Effector memory CD4-positive, alpha-beta T cell (primary cell): ENCODE measurements at regions not wholly inside any gene's neighbourhood (a gene's known extent, or its start where the extent isn't known, plus 50 kb on each side); places are given as distances from the start of the nearest gene placed in this dataset.
"Not testable (repeated sequence)": the region's sequence is repeated elsewhere in the genome, so short reads cannot be mapped to it uniquely, and the experiment has no call there.

ENCODE experiments used
- DNase-seq, 3 donors: peaks; one replicate each; pipeline ENCODE4 v3.0.0-alpha.2; 2020
- H3K27ac ChIP-seq: 2 replicates; pipeline ENCODE4 v1.7.0; 2013; ENCODE audit warnings: mild to moderate bottlenecking, low read length, moderate library complexity; ENCODE audit not compliant: insufficient read depth, poor library complexity, severe bottlenecking
- H3K27me3 ChIP-seq: replicated peaks from 2 replicates; pipeline ENCODE4 v1.7.0; 2013; ENCODE audit warnings: mild to moderate bottlenecking, low read length; ENCODE audit not compliant: insufficient read depth, control insufficient read depth, poor library complexity, severe bottlenecking
- H3K36me3 ChIP-seq: 2 replicates; pipeline ENCODE4 v1.7.0; 2013; ENCODE audit warnings: mild to moderate bottlenecking, low read length, moderate library complexity; ENCODE audit not compliant: control insufficient read depth, insufficient read depth
- H3K4me1 ChIP-seq: 2 replicates; pipeline ENCODE4 v1.7.0; 2013; ENCODE audit warnings: low read length, mild to moderate bottlenecking; ENCODE audit not compliant: control insufficient read depth, insufficient read depth, poor library complexity, severe bottlenecking
- H3K4me3 ChIP-seq: 2 replicates; pipeline ENCODE4 v1.7.0; 2013; ENCODE audit warnings: low read length, low read depth, mild to moderate bottlenecking; ENCODE audit not compliant: insufficient read depth, poor library complexity, severe bottlenecking
- H3K9me3 ChIP-seq: 2 replicates; pipeline ENCODE4 v1.7.0; 2013; ENCODE audit warnings: mild to moderate bottlenecking, low read length, moderate library complexity; ENCODE audit not compliant: control insufficient read depth

DNA sequence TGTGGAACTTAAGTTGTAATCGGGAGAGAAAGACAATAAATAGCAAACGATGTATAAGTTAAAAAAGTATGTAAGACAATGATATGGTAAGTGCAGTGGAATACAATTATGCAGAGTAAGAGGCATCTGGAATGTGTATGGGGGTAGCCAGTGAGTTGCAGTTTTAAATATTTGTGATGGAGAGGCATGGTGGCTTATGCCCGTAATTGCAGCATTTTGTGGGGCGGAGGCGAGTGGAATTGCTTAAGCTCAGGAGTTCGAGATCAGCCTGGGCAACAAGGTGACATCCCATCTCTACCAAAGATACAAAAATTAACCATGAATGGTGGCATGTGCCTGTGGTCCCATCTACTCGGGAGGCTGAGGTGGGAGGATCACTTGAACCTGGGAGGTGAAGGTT is 52.5 kb upstream of the WDFY3 start:
- H3K4me3 ChIP-seq: no peak overlapping the region
- no peak for DNase-seq
- H3K27ac ChIP-seq: no peak overlapping the region
- no peaks in the 10 kb centered on the region for H3K27me3 ChIP-seq
- no peaks in the 10 kb centered on the region for H3K36me3 ChIP-seq
- H3K4me1 ChIP-seq: no peaks in the 10 kb centered on the region
- no peaks in the 10 kb centered on the region for H3K9me3 ChIP-seq

GRCh38 chr4:85019411-85019810 is 52.9 kb upstream of the WDFY3 start:
- H3K4me1 ChIP-seq: no peaks in the 10 kb centered on the region
- no peak for DNase-seq
- H3K9me3 ChIP-seq: no peaks in the 10 kb centered on the region
- H3K36me3 ChIP-seq: no peaks in the 10 kb centered on the region
- H3K27me3 ChIP-seq: no peaks in the 10 kb centered on the region
- no peak overlapping the region for H3K4me3 ChIP-seq
- no peak overlapping the region for H3K27ac ChIP-seq

DNA sequence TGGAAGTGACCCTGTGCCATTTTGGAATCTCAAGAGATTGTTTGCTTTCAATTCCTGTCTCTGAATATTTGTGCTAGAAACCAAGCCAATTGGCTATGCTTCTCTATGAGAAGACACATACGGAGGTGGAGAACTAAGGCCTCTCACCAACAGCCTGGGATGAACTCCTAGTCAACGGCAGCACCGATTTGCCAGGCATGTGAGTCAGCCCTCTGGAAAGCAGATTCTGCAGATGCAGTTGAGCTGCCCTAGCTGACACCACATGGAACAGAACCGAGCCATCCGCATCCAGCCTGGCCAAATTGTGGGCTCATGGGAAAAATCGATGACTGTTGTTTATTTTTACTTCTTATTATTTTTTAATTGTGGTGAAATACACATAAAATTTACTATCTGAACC is 58.2 kb upstream of the WDFY3 start:
- Histone ChIP-seq H3K4me3 (no peak overlapping the region), H3K27ac (no peak overlapping the region), H3K4me1 (no peaks in the 10 kb centered on the region), H3K9me3 (no peaks in the 10 kb centered on the region), H3K36me3 (no peaks in the 10 kb centered on the region), H3K27me3 (no peaks in the 10 kb centered on the region)
- no peak for DNase-seq

DNA sequence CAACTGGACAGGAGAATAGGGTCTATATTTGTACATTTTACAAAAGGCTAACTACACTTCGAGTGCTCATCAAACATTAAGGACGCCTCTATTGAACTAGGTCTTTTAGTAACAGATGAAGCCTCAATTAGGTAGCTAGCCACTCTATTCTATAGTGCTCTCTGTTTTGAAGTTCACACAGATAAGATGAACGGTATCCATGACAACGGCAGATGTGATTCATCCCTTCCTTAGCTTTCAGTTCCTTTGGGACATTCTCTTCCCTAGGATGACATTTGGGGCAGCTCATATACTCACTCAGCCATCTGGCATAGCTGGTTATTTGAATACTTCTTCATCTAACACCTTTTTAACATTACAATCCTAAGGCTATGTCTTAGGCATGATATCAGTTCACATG is 62.4 kb upstream of the WDFY3 start:
- H3K4me1 ChIP-seq: no peaks in the 10 kb centered on the region
- H3K4me3 ChIP-seq: no peak overlapping the region
- no peaks in the 10 kb centered on the region for H3K36me3 ChIP-seq
- no peaks in the 10 kb centered on the region for H3K9me3 ChIP-seq
- no peaks in the 10 kb centered on the region for H3K27me3 ChIP-seq
- no peak for DNase-seq
- H3K27ac ChIP-seq: no peak overlapping the region

DNA sequence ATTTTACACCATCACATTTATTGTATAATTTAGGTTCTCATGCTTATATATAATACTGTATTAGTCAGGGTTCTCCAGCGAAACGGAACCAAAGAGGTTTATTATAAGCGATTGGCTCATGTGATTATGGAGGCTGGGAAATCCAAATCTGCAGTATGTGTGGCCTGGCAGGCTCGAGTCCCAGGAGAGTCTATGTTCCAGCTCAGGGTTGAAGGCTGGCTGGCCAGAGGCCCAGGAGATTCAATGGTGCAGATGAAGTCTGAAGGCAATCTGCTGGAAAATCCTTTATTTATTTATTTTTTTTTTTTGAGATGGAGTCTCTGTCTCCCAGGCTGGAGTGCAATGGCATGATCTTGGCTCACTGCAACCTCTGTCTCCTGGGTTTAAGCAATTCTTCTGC is 63.0 kb upstream of the WDFY3 start:
- Histone ChIP-seq H3K27me3 (no peaks in the 10 kb centered on the region), H3K4me1 (no peaks in the 10 kb centered on the region), H3K9me3 (no peaks in the 10 kb centered on the region), H3K27ac (no peak overlapping the region), H3K4me3 (no peak overlapping the region), H3K36me3 (no peaks in the 10 kb centered on the region)
- no peak for DNase-seq

GRCh38 chr4:85030156-85030555 is 63.7 kb upstream of the WDFY3 start:
- no peaks in the 10 kb centered on the region for H3K4me1 ChIP-seq
- DNase-seq: no peak

DNA sequence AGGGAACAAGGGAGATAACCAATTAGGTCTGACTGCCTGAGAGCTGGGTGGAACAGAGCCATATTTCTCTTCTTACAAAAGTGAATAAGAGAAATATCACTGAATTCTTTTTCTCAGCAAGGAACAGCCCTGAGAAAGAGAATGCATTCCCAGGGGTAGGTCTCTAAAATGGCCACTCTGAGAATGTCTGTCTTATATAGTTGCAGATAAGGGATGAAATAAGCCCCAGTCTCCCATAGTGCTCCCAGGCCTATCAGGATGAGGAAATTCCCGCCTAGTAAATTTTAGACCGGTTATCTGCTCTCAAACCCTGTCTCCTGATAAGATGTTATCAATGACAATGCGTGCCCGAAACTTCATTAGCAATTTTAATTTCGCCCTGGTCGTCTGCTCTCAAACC is 67.3 kb upstream of the WDFY3 start:
- H3K4me3 ChIP-seq, H3K4me1 ChIP-seq, DNase-seq, H3K27ac ChIP-seq, H3K27me3 ChIP-seq, H3K9me3 ChIP-seq, H3K36me3 ChIP-seq: not testable (repeated sequence)

More at GRCh38 chr4:85030156-85030555, 63.7 kb upstream of the WDFY3 start:
- H3K4me3 ChIP-seq: no peak overlapping the region
- H3K27me3 ChIP-seq: no peaks in the 10 kb centered on the region
- no peaks in the 10 kb centered on the region for H3K9me3 ChIP-seq
- H3K36me3 ChIP-seq: no peaks in the 10 kb centered on the region
- H3K27ac ChIP-seq: no peak overlapping the region

GRCh38 chr4:85039526-85039925 is 73.0 kb upstream of the WDFY3 start:
- no peaks in the 10 kb centered on the region for H3K36me3 ChIP-seq
- H3K27ac ChIP-seq: no peak overlapping the region
- no peaks in the 10 kb centered on the region for H3K9me3 ChIP-seq
- no peaks in the 10 kb centered on the region for H3K4me1 ChIP-seq
- H3K27me3 ChIP-seq: no peaks in the 10 kb centered on the region
- no peak for DNase-seq
- no peak overlapping the region for H3K4me3 ChIP-seq

GRCh38 chr4:85043812-85044496 is 77.5 kb upstream of the WDFY3 start:
- not testable (repeated sequence) for H3K36me3 ChIP-seq, H3K4me1 ChIP-seq, H3K4me3 ChIP-seq, H3K27ac ChIP-seq, H3K9me3 ChIP-seq, H3K27me3 ChIP-seq
- peak in 1 of 3 donors; percentile 3 for DNase-seq

DNA sequence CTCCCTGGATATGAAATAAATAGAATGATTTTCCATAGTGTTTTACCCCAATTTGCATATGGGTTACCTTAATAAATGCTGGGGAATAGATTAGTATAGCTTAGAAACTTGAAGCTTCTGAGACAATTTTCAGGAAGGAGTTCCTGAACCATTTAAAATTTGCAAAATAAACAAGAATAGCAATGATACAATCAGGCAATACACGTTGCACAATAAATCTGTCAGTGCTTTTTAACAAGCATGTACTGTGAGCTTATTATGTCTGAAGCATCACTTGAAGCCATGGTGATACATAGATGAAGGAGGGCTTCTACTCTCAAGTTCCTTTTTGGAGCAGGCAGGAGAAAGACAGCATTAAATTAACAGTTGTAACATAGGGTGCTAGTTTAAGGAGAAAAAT is 84.2 kb upstream of the WDFY3 start:
- Histone ChIP-seq H3K4me3 (no peak overlapping the region), H3K4me1 (no peaks in the 10 kb centered on the region), H3K9me3 (no peaks in the 10 kb centered on the region), H3K27me3 (no peaks in the 10 kb centered on the region), H3K27ac (no peak overlapping the region), H3K36me3 (no peaks in the 10 kb centered on the region)
- no peak for DNase-seq
